H1 (cell line): ENCODE measurements at regions not wholly inside any gene's neighbourhood (a gene's known extent, or its start where the extent isn't known, plus 50 kb on each side); places are given as distances from the start of the nearest gene placed in this dataset.

Source experiments
- CTCF ChIA-PET: fragments of 300-600 bp; sonication (Branson Sonifier 250); formaldehyde crosslinking; loops from one replicate; lab custom pipeline; 2021; ENCODE audit not compliant: partially characterized antibody; lab: Charles Lee
- POLR2A ChIA-PET: fragments of 300-600 bp; sonication (Branson Sonifier 250); formaldehyde crosslinking; loops from one replicate; lab custom pipeline; 2021; ENCODE audit warnings: inconsistent platforms; ENCODE audit not compliant: partially characterized antibody; lab: Charles Lee
- DNase-seq, 2 experiments: peaks; one replicate each; pipeline versions ENCODE4 v3.0.0 to v3.0.0-alpha.2; 2010 to 2022; ENCODE audit warnings: low spot score in 2 of 2, low read depth in 1 of 2, mixed read lengths in 1 of 2
- FAIRE-seq: peaks from 2 replicates; lab custom pipeline; 2011; peaks lifted over from hg19 to GRCh38; lab: Jason Lieb, UNC
- H2AFZ ChIP-seq: 2 replicates; pipeline ENCODE4 v1.8.1; 2012; ENCODE audit warnings: low read length, inconsistent platforms
- H2AK5ac ChIP-seq: 2 replicates; pipeline ENCODE4 v1.6.1; 2013; ENCODE audit warnings: low read depth, low read length
- H2BK120ac ChIP-seq: replicated peaks from 2 replicates; pipeline ENCODE3; 2013; ENCODE audit warnings: low read depth, low read length, inconsistent platforms
- H2BK12ac ChIP-seq: 2 replicates; pipeline ENCODE4 v1.6.1; 2013; ENCODE audit warnings: low read depth, low read length
- H2BK15ac ChIP-seq: 2 replicates; pipeline ENCODE4 v1.6.1; 2013; ENCODE audit warnings: low read length
- H2BK20ac ChIP-seq: 2 replicates; pipeline ENCODE4 v1.6.1; 2013; ENCODE audit warnings: low read length
- H2BK5ac ChIP-seq: 2 replicates; pipeline ENCODE4 v1.6.1; 2013; ENCODE audit warnings: low read depth, low read length
- H3K14ac ChIP-seq: 2 replicates; pipeline ENCODE4 v1.6.1; 2013; ENCODE audit warnings: inconsistent platforms; ENCODE audit not compliant: insufficient read length
- H3K18ac ChIP-seq: 2 replicates; pipeline ENCODE4 v1.6.1; 2013; ENCODE audit warnings: low read length; ENCODE audit errors: extremely low read depth
- H3K23ac ChIP-seq: 2 replicates; pipeline ENCODE4 v1.6.1; 2013; ENCODE audit warnings: inconsistent platforms; ENCODE audit not compliant: insufficient read length
- H3K23me2 ChIP-seq: 2 replicates; pipeline ENCODE4 v1.6.1; 2013; ENCODE audit warnings: low read depth, low read length
- H3K27ac ChIP-seq: 2 replicates; pipeline ENCODE4 v1.6.1; 2011; ENCODE audit warnings: low read depth, low read length, inconsistent platforms
- H3K27me3 ChIP-seq, 4 experiments: replicated peaks in 1 of 4; 1 replicate in 1 of 4; 2 replicates in 3 of 4; pipeline versions ENCODE4 v1.6.1 to v1.8.1; 2011 to 2013; ENCODE audit warnings: low read length in 3 of 4, mild to moderate bottlenecking in 3 of 4, inconsistent platforms in 2 of 4, mixed read lengths in 2 of 4, moderate library complexity in 1 of 4; ENCODE audit not compliant: control insufficient read depth in 3 of 4, insufficient read depth in 3 of 4; ENCODE audit errors: extremely low read depth in 1 of 4
- H3K36me3 ChIP-seq, 4 experiments: 2 replicates each; pipeline versions ENCODE4 v1.6.1 to v1.8.1; 2011 to 2013; ENCODE audit warnings: mild to moderate bottlenecking in 4 of 4, low read length in 3 of 4, moderate library complexity in 2 of 4, control low read depth in 1 of 4, inconsistent platforms in 1 of 4; ENCODE audit not compliant: insufficient read depth in 4 of 4, control insufficient read depth in 2 of 4
- H3K4ac ChIP-seq: replicated peaks from 2 replicates; pipeline ENCODE3; 2013; ENCODE audit warnings: low read length, low read depth, mixed read lengths, inconsistent platforms; ENCODE audit not compliant: insufficient read length
- H3K4me1 ChIP-seq, 4 experiments: replicated peaks in 1 of 4; 1 replicate in 1 of 4; 2 replicates in 3 of 4; pipeline versions ENCODE4 v1.6.1 to v1.8.1; 2011 to 2013; ENCODE audit warnings: low read length in 3 of 4, inconsistent platforms in 2 of 4, mixed read lengths in 1 of 4; ENCODE audit not compliant: insufficient read depth in 4 of 4, control insufficient read depth in 3 of 4
- H3K4me2 ChIP-seq, 2 experiments: 2 replicates each; pipeline versions ENCODE4 v1.6.1 to v1.8.1; 2011 to 2013; ENCODE audit warnings: low read depth in 2 of 2, low read length in 2 of 2, control low read depth in 1 of 2, inconsistent platforms in 1 of 2, mild to moderate bottlenecking in 1 of 2; ENCODE audit not compliant: insufficient read depth in 1 of 2
- H3K4me3 ChIP-seq, 4 experiments: fragments of 200-600, 300-600 bp in 1 of 4; sonication (generic), shearing (Covaris generic), sonication (Bioruptor Twin) in 1 of 4; 2 replicates each; pipeline versions ENCODE4 v1.5.1 to v1.8.1; 2011 to 2016; ENCODE audit warnings: low read length in 4 of 4, low read depth in 3 of 4, control low read depth in 2 of 4, inconsistent platforms in 2 of 4, mild to moderate bottlenecking in 2 of 4, mixed read lengths in 1 of 4, moderate library complexity in 1 of 4; ENCODE audit not compliant: insufficient read depth in 2 of 4; ENCODE audit errors: extremely low read depth in 1 of 4
- H3K56ac ChIP-seq: replicated peaks from 2 replicates; pipeline ENCODE3; 2013; ENCODE audit warnings: low read depth, mild to moderate bottlenecking, mixed read lengths, low read length, inconsistent platforms; ENCODE audit not compliant: insufficient read length
- H3K79me1 ChIP-seq: 2 replicates; pipeline ENCODE4 v1.6.1; 2013; ENCODE audit warnings: low read depth, low read length, control low read depth
- H3K79me2 ChIP-seq, 2 experiments: 2 replicates each; pipeline versions ENCODE4 v1.6.1 to v1.8.1; 2012 to 2013; ENCODE audit warnings: low read length in 2 of 2, mild to moderate bottlenecking in 2 of 2, inconsistent platforms in 1 of 2; ENCODE audit not compliant: insufficient read depth in 2 of 2, control insufficient read depth in 1 of 2
- H3K9ac ChIP-seq, 4 experiments: replicated peaks in 1 of 4; 1 replicate in 1 of 4; 2 replicates in 3 of 4; pipeline versions ENCODE4 v1.6.1 to v1.8.1; 2011 to 2013; ENCODE audit warnings: low read depth in 3 of 4, low read length in 3 of 4, control low read depth in 2 of 4, mild to moderate bottlenecking in 2 of 4, moderate library complexity in 2 of 4, inconsistent platforms in 1 of 4; ENCODE audit errors: extremely low read depth in 1 of 4
- H3K9me3 ChIP-seq, 2 experiments: 2 replicates each; pipeline versions ENCODE4 v1.6.1 to v1.8.1; 2012 to 2013; ENCODE audit warnings: mild to moderate bottlenecking in 2 of 2, moderate library complexity in 2 of 2, control low read depth in 1 of 2, inconsistent platforms in 1 of 2, low read depth in 1 of 2, low read length in 1 of 2, mixed read lengths in 1 of 2; ENCODE audit not compliant: insufficient read depth in 2 of 2
- H4K20me1 ChIP-seq, 2 experiments: replicated peaks in 1 of 2; 2 replicates each; pipeline versions ENCODE3 to v1.8.1; 2011 to 2013; ENCODE audit warnings: inconsistent platforms in 2 of 2, low read length in 2 of 2, mild to moderate bottlenecking in 1 of 2; ENCODE audit not compliant: insufficient read depth in 2 of 2, control insufficient read depth in 1 of 2
- H4K5ac ChIP-seq: 2 replicates; pipeline ENCODE4 v1.6.1; 2013; ENCODE audit warnings: low read length, low read depth, mixed read lengths, inconsistent platforms; ENCODE audit not compliant: insufficient read length
- H4K8ac ChIP-seq: 2 replicates; pipeline ENCODE4 v1.8.0; 2013; ENCODE audit warnings: mild to moderate bottlenecking, moderate library complexity, low read length, inconsistent platforms; ENCODE audit not compliant: insufficient read depth; ENCODE audit errors: extremely low read depth
- H4K91ac ChIP-seq: replicated peaks from 2 replicates; pipeline ENCODE3; 2013; ENCODE audit warnings: low read length, mixed read lengths, inconsistent platforms; ENCODE audit not compliant: insufficient read length
- ATF3 ChIP-seq: IDR thresholded peaks from 2 replicates; pipeline ENCODE4 v1.6.1; 2011; ENCODE audit warnings: low read depth, mild to moderate bottlenecking, low read length; ENCODE audit not compliant: insufficient read depth
- BCL11A ChIP-seq, 2 experiments: IDR thresholded peaks; one replicate each; pipeline ENCODE4 v1.6.1; 2011; ENCODE audit warnings: low read depth in 2 of 2, low read length in 2 of 2, mild to moderate bottlenecking in 2 of 2
- CBX5 ChIP-seq: fragments of 300-800, 300-1000 bp; sonication (generic); IDR thresholded peaks from 2 replicates; pipeline ENCODE4 v1.7.1; 2016; ENCODE audit warnings: antibody characterized with exemption, low read length, low read depth
- CTBP2 ChIP-seq: IDR thresholded peaks from 2 replicates; pipeline ENCODE4 v1.7.0; 2011; ENCODE audit warnings: borderline replicate concordance, mild to moderate bottlenecking, moderate library complexity, mixed read lengths, low read length; ENCODE audit not compliant: insufficient read depth, insufficient read length
- CTCF ChIP-seq, 3 experiments: IDR thresholded peaks; 1 replicate in 2 of 3; 2 replicates in 1 of 3; pipeline versions ENCODE4 v1.5.1 to v1.6.1; 2011; ENCODE audit warnings: low read length in 3 of 3, mild to moderate bottlenecking in 3 of 3, inconsistent platforms in 2 of 3, low read depth in 1 of 3, moderate library complexity in 1 of 3; ENCODE audit not compliant: insufficient read depth in 1 of 3; ENCODE audit errors: control extremely low read depth in 1 of 3
- EGR1 ChIP-seq: IDR thresholded peaks from 2 replicates; pipeline ENCODE4 v1.6.1; 2011; ENCODE audit warnings: low read depth, low read length, borderline replicate concordance
- FOSL1 ChIP-seq: IDR thresholded peaks from 2 replicates; pipeline ENCODE4 v1.6.1; 2011; ENCODE audit warnings: mild to moderate bottlenecking, low read depth, low read length, moderate library complexity; ENCODE audit not compliant: insufficient read depth
- GTF2F1 ChIP-seq: IDR thresholded peaks from 2 replicates; pipeline ENCODE4 v1.6.1; 2012; ENCODE audit warnings: low read depth, low read length, improper control_type of control experiment, borderline replicate concordance
- NANOG ChIP-seq: IDR thresholded peaks from 2 replicates; pipeline ENCODE4 v1.6.1; 2011; ENCODE audit warnings: low read length, low read depth, mild to moderate bottlenecking, inconsistent platforms; ENCODE audit not compliant: insufficient read depth, poor library complexity, severe bottlenecking
- RXRA ChIP-seq: IDR thresholded peaks from 2 replicates; pipeline ENCODE4 v1.6.1; 2011; ENCODE audit warnings: low read depth, mild to moderate bottlenecking, low read length, moderate library complexity; ENCODE audit not compliant: insufficient read depth
- SUZ12 ChIP-seq: fragments of 200-600 bp; sonication (generic); IDR thresholded peaks from 2 replicates; pipeline ENCODE4 v1.6.1; 2012; ENCODE audit warnings: mild to moderate bottlenecking, inconsistent platforms, low read length, moderate library complexity, mixed read lengths

GRCh38 chr2:19274439-19274838 is 84.0 kb downstream of the OSR1 start:
- no peak overlapping the region for H2BK120ac ChIP-seq
- H3K9me3 ChIP-seq, result no peaks in the 10 kb centered on the region
- no peak overlapping the region for H3K4me2 ChIP-seq
- H3K9ac ChIP-seq, result no peak overlapping the region
- H3K36me3 ChIP-seq, result no peaks in the 10 kb centered on the region
- no peak overlapping the region for H3K56ac ChIP-seq
- no peak overlapping the region for H3K23ac ChIP-seq
- no peak overlapping the region for H2BK5ac ChIP-seq
- H2AFZ ChIP-seq, result no peak overlapping the region
- CTCF ChIA-PET, result interaction anchor here (0.6 to 1.6 kb wide), 6 partner anchors 9 to 107 kb away, joined by 3 to 5 read pairs (median 3); no protein-coding TSS in a partner anchor
- no peaks in the 10 kb centered on the region for H3K4me1 ChIP-seq
- no peak overlapping the region for H2AK5ac ChIP-seq
- H4K5ac ChIP-seq, result no peak overlapping the region
- H3K27ac ChIP-seq, result no peak overlapping the region
- no peak overlapping the region for H3K14ac ChIP-seq
- H2BK20ac ChIP-seq, result no peak overlapping the region
- no peak overlapping the region for H3K4me3 ChIP-seq
- no peaks in the 10 kb centered on the region; the same call in 1 of the 2 replicates for H3K79me1 ChIP-seq
- H2BK15ac ChIP-seq, result no peak overlapping the region
- no peak overlapping the region for H2BK12ac ChIP-seq
- H3K4ac ChIP-seq, result no peak overlapping the region
- no peak for DNase-seq
- FAIRE-seq, result no peak
- no peaks in the 10 kb centered on the region for H3K27me3 ChIP-seq
- H4K20me1 ChIP-seq, result no peaks in the 10 kb centered on the region
- POLR2A ChIA-PET, result no interaction called here
- H4K8ac ChIP-seq, result no peak overlapping the region
- no peak overlapping the region for H4K91ac ChIP-seq
- no peaks in the 10 kb centered on the region for H3K79me2 ChIP-seq
- no peak overlapping the region for H3K18ac ChIP-seq
- no peaks in the 10 kb centered on the region for H3K23me2 ChIP-seq
- no peak for TF ChIP-seq NANOG
- TF ChIP-seq ATF3, result no peak
- TF ChIP-seq RXRA, result no peak
- no peak for TF ChIP-seq GTF2F1
- no peak for TF ChIP-seq CTBP2
- TF ChIP-seq CTCF (IDR thresholded peaks at IDR 0.05; ENCODE audit: control extremely low read depth in 1 of 3, insufficient read depth in 1 of 3, low read depth in 1 of 3, low read length in 3 of 3), result no peak
- no peak for TF ChIP-seq BCL11A (IDR thresholded peaks at IDR 0.05; ENCODE audit: low read depth in 2 of 2, low read length in 2 of 2)
- TF ChIP-seq SUZ12, result no peak
- no peak for TF ChIP-seq EGR1
- no peak for TF ChIP-seq CBX5
- TF ChIP-seq FOSL1, result no peak
